Activated CD4-positive, alpha-beta T cell treated with anti-CD3 and anti-CD28 coated beads for 48 hours (primary cell): ENCODE measurements at regions not wholly inside any gene's neighbourhood (a gene's known extent, or its start where the extent isn't known, plus 50 kb on each side); places are given as distances from the start of the nearest gene placed in this dataset.

ENCODE experiments used
- DNase-seq: peaks from one replicate; pipeline ENCODE4 v3.0.0-alpha.2; 2020

- no peak for DNase-seq
Measured at GRCh38 chr20:22403632-22404361, 180.6 kb downstream of the FOXA2 start.

DNA sequence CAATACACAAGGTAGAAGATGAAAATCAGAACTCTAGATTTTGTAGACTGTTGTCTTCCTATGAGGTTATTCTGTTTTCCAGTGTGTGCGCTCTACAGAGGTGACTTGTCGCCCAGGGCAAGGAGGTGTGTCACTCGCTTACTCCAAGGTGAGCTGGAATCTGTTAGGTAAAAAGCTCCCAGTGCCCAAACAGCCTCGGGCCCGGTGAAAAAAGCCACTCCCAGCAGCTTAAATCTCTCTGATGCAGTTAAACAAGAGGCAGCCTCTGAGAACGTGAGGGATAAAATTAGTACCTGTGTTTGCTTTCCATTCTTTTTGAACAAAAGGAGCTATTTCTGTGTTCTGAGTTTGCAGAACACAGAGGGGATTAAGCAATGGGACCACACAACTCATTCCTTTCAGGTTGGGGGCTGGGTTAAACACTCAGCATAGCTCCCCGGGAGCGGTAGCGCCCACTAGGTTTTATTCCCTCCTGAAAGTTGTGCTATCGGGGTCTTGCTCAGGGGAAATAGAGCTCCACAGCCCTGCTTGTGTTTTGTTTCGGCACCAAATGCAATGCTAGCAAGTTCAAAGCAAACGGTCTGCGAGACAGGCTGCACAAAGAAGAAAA is 181.2 kb downstream of the FOXA2 start:
- no peak for DNase-seq

- DNase-seq = no peak
Measured at GRCh38 chr20:22402550-22402949, 181.8 kb downstream of the FOXA2 start.

- no peak for DNase-seq
Measured at GRCh38 chr20:22400440-22400839, 183.9 kb downstream of the FOXA2 start.

DNA sequence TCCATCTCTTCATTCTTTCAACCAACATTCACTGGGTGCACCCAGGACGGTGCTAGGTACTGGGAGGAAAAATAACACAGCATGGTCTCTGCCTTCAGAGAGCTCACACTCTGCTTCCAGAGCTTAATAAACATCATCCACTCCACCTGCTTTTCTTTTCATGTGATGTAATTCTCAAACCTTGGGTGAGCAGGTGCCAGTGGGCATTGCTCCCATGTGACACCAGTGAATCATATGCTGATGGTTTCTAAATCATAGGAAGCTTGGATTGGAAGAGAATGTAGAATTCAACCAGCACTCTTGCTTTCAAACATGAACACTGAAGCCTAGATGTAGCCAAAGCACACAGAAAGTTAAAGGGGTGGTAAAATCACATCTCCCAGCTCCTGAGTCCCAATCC is 189.8 kb downstream of the FOXA2 start:
- no peak for DNase-seq

GRCh38 chr20:22390543-22390903 is 193.8 kb downstream of the FOXA2 start:
- no peak for DNase-seq

GRCh38 chr20:22389836-22390542 is 194.4 kb downstream of the FOXA2 start:
- DNase-seq = no peak

- DNase-seq = no peak
Measured at GRCh38 chr20:22387452-22387851, 196.9 kb downstream of the FOXA2 start.

GRCh38 chr20:22386306-22386623 is 198.1 kb downstream of the FOXA2 start:
- no peak for DNase-seq

GRCh38 chr20:22385602-22386305 is 198.6 kb downstream of the FOXA2 start:
- DNase-seq = no peak

- no peak for DNase-seq
Measured at GRCh38 chr20:22384978-22385377, 199.4 kb downstream of the FOXA2 start.

DNA sequence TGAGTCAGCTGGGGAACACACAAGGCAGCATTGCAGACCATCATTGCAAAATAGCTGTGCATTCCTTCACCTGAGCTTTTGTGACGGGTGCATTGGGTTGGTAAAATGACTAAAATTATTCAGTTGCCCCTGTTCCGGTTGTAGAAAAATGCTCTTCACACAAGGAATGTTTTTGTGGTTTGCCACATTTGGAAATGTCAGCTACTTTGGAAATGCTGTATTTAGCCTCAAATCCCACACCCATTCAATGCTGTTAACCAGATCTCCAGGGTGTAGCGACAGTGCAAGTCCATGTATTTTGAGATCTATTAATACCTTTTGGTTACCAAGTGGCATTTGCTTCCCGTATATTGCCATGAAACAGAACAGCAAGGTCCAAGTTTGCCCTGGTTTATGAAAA is 201.2 kb downstream of the FOXA2 start:
- DNase-seq = no peak

DNA sequence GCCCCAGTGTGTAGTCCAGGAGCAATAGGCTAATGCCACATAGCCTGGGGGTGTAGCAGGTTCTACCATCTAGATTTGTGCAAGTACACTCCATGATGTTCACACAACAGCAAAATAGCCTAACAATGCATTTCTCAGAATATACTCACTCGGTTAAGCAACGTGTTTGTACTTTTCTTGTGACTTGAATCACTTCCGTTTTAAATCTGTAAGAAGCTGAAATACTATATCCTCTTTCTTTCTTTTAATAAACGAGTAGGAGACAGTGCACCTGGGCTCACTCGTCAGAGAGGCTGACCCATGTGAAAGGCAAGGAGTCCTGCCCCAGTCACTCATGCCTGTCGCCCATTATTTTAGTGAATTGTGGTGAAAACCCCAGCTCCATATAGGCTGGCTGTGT is 201.6 kb downstream of the FOXA2 start:
- no peak for DNase-seq

- DNase-seq = no peak
Measured at GRCh38 chr20:22381812-22382416, 202.5 kb downstream of the FOXA2 start.

DNA sequence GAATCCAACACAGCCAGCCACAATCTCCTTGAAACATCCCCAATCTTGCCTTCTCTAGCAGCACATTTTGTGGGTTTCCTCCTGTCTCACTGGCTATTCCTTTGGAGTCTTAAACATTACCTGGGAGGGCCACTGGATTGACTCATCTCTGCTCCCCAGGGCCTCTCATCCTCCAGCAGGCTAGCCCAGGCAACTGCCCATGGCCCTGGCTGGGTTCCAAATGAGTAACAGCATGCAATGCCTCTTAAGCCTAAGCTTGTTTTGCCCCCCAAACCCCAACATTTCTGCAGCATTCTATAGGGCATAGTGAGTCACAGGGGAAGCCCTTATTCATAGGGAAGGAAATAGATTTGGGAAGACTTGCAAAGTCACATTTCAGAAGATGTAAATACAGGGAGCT is 204.9 kb downstream of the FOXA2 start:
- no peak for DNase-seq

GRCh38 chr20:22374678-22375590 is 209.4 kb downstream of the FOXA2 start:
- DNase-seq = no peak

GRCh38 chr20:22374066-22374465 is 210.3 kb downstream of the FOXA2 start:
- DNase-seq = no peak

DNA sequence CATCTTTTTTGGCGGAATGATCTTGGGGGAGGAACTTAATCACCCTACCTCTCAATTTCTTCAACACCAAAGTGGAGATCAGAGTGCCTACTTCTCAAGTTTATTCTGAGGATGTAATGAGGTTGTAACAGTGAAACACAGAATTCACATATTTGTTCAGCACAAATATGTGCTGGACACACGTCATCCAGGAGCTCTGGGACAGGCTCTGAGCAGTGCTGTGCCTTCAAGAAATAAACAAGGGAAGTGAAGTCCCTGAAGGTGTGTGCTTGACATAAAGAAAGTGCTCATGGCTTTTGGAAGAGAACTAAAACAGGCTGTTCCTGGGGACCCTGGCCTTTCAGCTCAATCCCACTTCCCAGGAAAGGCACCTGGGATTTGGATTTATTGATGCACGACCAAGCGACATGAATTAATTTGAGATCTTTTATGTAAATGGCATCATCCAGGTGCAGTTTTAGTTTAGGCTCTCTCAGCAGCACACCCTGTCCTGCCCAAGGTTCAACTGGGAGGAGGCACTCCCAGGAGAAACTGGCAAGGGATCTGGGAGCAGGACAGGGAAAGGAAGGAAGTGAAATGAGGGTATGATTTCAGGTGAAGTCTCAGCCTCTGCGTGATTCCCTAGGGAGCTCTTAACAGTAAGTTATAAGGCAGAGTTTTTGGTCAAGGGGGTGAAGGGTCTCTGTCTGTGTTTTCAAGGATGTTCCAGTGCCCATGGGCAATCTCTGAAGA is 211.0 kb downstream of the FOXA2 start:
- DNase-seq = no peak

DNA sequence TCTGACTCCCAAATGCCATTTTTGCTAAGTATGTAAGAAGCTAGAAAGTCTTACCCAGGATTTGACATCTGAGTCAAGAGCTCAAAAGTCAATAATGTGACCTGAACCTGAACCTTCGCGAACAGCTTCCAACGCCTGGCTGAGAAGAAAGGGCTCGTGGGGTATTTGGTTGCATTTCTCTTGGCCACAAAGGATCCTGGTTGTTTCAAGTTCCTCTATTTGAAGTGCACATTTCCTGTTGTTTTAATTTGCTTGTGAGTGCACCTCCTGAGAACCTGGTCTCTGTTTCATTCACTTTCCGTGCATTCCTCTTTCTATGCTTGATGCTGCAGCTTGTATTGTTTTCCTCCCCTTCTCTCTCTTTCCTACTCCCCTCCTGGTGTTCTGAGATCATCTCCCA is 212.5 kb downstream of the FOXA2 start:
- DNase-seq = no peak

- DNase-seq = no peak
Measured at GRCh38 chr20:22370137-22370536, 214.2 kb downstream of the FOXA2 start.

GRCh38 chr20:22369100-22369499 is 215.3 kb downstream of the FOXA2 start:
- DNase-seq = no peak

- DNase-seq = no peak
Measured at GRCh38 chr20:22368235-22368634, 216.1 kb downstream of the FOXA2 start.
